ENCODE measurements at regions not wholly inside any gene's neighbourhood (a gene's known extent, or its start where the extent isn't known, plus 50 kb on each side); places are given as distances from the start of the nearest gene placed in this dataset.

DNA sequence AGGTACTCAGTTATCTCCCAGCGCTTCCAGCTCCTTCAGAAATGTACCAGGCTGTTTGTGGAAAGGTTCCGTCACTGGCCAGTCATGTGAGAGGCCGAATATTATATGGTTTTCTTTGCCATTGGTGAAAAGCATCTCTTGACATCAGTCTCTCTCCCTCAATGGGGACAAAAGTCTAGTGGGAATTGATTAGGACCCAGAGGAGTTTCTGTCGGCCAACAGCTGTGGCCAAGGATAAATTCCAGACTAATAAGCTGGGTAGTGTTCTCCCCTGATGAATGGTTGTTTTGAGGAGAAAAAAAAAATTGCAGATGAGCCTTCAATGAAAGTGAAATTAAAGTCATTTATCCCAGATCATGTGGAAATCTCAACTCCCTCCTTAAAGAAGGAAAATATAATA lies 404.7 kb upstream of the THRB start:
- no peaks in the 10 kb centered on the region for H3K36me3 Mint-ChIP-seq
- H3K9me3 ChIP-seq (ENCODE audit: control insufficient read depth in 2 of 2, low read length in 2 of 2), result peaks cover 0 to 2% of the 10 kb centered on the region in 2 experiments
- no peak overlapping the region for H3K27ac ChIP-seq (ENCODE audit: insufficient read depth, low read length, poor library complexity, severe bottlenecking)
- H3K9me3 Mint-ChIP-seq, result peaks cover 0 to 15% (median 6%) of the 10 kb centered on the region in 7 donors
- no peak overlapping the region for H3K27ac Mint-ChIP-seq
- H3K36me3 ChIP-seq (ENCODE audit: control insufficient read depth, insufficient read depth, low read length), result no peaks in the 10 kb centered on the region
- no peak overlapping the region for H3K4me3 ChIP-seq (ENCODE audit: low read depth, low read length)
- H3K27me3 ChIP-seq (ENCODE audit: control insufficient read depth, insufficient read depth, low read length), result no peaks in the 10 kb centered on the region
- no peak for ATAC-seq (ENCODE audit: low read depth in 2 of 2)
- H3K4me3 Mint-ChIP-seq, result no peak overlapping the region
- no peaks in the 10 kb centered on the region for H3K4me1 ChIP-seq (ENCODE audit: control insufficient read depth, insufficient read depth, low read length, poor library complexity, severe bottlenecking)
- H3K27me3 Mint-ChIP-seq, result no peaks in the 10 kb centered on the region
- H3K4me1 Mint-ChIP-seq, result no peaks in the 10 kb centered on the region
- DNase-seq, result no peak

- Histone ChIP-seq H3K36me3 (ENCODE audit: control insufficient read depth, insufficient read depth, low read length) (no peaks in the 10 kb centered on the region), H3K9me3 (ENCODE audit: control insufficient read depth in 2 of 2, low read length in 2 of 2) (peaks cover 0 to 2% of the 10 kb centered on the region in 2 experiments), H3K4me1 (ENCODE audit: control insufficient read depth, insufficient read depth, low read length, poor library complexity, severe bottlenecking) (no peaks in the 10 kb centered on the region), H3K27me3 (ENCODE audit: control insufficient read depth, insufficient read depth, low read length) (no peaks in the 10 kb centered on the region), H3K27ac (ENCODE audit: insufficient read depth, low read length, poor library complexity, severe bottlenecking) (no peak overlapping the region), H3K4me3 (ENCODE audit: low read depth, low read length) (no peak overlapping the region)
- Mint-ChIP-seq H3K36me3 (no peaks in the 10 kb centered on the region), H3K4me1 (no peaks in the 10 kb centered on the region), H3K27ac (no peak overlapping the region), H3K27me3 (no peaks in the 10 kb centered on the region), H3K9me3 (peaks cover 0 to 11% (median 4%) of the 10 kb centered on the region in 7 donors), H3K4me3 (no peak overlapping the region)
- ATAC-seq (ENCODE audit: low read depth in 2 of 2), result no peak
- no peak for DNase-seq
These were observed 405.4 kb upstream of the THRB start for GRCh38 chr3:24899901-24900603.

DNA sequence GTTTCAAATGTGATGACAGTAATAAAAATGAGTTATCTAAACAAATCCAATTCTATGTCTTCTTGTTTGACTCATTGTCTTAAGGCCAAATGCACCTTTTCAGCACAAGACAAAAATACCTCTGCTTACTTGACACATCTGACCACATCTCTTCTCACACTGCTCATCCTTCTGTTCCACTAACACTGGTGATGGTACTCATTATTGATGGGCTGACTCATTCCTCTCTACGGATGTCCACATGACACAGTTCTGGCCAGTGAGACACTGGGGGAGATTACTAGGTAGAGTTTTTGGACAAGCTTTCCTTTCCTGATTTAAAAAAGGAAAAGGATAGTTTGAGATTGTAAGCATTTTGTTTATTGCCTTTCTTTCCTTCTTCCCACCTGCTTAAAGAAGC lies 410.6 kb upstream of the THRB start:
- no peaks in the 10 kb centered on the region for H3K27me3 Mint-ChIP-seq
- no peaks in the 10 kb centered on the region for H3K4me1 Mint-ChIP-seq
- H3K4me3 Mint-ChIP-seq, result no peak overlapping the region
- no peak for DNase-seq
- no peaks in the 10 kb centered on the region for H3K9me3 ChIP-seq (ENCODE audit: control insufficient read depth in 2 of 2, low read length in 2 of 2)
- ATAC-seq (ENCODE audit: low read depth in 2 of 2), result no peak
- peaks cover 0 to 27% (median 4%) of the 10 kb centered on the region in 7 donors for H3K9me3 Mint-ChIP-seq
- no peak overlapping the region for H3K27ac ChIP-seq (ENCODE audit: insufficient read depth, low read length, poor library complexity, severe bottlenecking)
- no peaks in the 10 kb centered on the region for H3K36me3 Mint-ChIP-seq
- no peaks in the 10 kb centered on the region for H3K27me3 ChIP-seq (ENCODE audit: control insufficient read depth, insufficient read depth, low read length)
- H3K27ac Mint-ChIP-seq, result no peak overlapping the region
- no peak overlapping the region for H3K4me3 ChIP-seq (ENCODE audit: low read depth, low read length)
- H3K36me3 ChIP-seq (ENCODE audit: control insufficient read depth, insufficient read depth, low read length), result no peaks in the 10 kb centered on the region
- no peaks in the 10 kb centered on the region for H3K4me1 ChIP-seq (ENCODE audit: control insufficient read depth, insufficient read depth, low read length, poor library complexity, severe bottlenecking)

- Mint-ChIP-seq H3K9me3 (peaks cover 1 to 23% (median 4%) of the 10 kb centered on the region in 7 donors), H3K27ac (no peak overlapping the region), H3K4me1 (no peaks in the 10 kb centered on the region), H3K36me3 (no peaks in the 10 kb centered on the region), H3K4me3 (no peak overlapping the region), H3K27me3 (no peaks in the 10 kb centered on the region)
- Histone ChIP-seq H3K9me3 (ENCODE audit: control insufficient read depth in 2 of 2, low read length in 2 of 2) (no peaks in the 10 kb centered on the region), H3K27ac (ENCODE audit: insufficient read depth, low read length, poor library complexity, severe bottlenecking) (no peak overlapping the region), H3K36me3 (ENCODE audit: control insufficient read depth, insufficient read depth, low read length) (no peaks in the 10 kb centered on the region), H3K4me1 (ENCODE audit: control insufficient read depth, insufficient read depth, low read length, poor library complexity, severe bottlenecking) (no peaks in the 10 kb centered on the region), H3K4me3 (ENCODE audit: low read depth, low read length) (no peak overlapping the region), H3K27me3 (ENCODE audit: control insufficient read depth, insufficient read depth, low read length) (no peaks in the 10 kb centered on the region)
- ATAC-seq (ENCODE audit: low read depth in 2 of 2) (no peak), DNase-seq (no peak)
These were observed 412.5 kb upstream of the THRB start for GRCh38 chr3:24907106-24907505.

DNA sequence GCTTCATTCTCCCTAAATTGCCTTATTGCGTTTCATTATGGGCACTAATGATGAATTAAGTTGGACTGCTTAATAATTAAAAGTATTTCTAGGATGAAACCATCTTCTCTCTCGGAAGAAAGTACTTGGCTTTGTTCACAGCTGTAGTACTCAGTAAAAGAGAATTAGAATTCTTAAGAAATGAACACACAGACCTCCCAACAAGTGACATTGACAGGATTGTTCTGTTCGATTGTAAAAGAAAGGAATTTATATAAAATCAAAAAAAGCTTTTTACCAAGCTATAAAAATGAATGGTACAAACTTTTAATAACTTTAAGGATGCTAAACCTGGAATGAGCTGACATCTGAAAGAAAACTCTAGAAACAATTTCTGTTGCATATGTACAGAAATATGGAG lies 416.4 kb upstream of the THRB start:
- Mint-ChIP-seq H3K4me3 (no peak overlapping the region), H3K9me3 (peaks cover 2 to 19% (median 4%) of the 10 kb centered on the region in 7 donors), H3K27me3 (no peaks in the 10 kb centered on the region), H3K27ac (no peak overlapping the region), H3K4me1 (no peaks in the 10 kb centered on the region), H3K36me3 (no peaks in the 10 kb centered on the region)
- H3K4me3 ChIP-seq (ENCODE audit: low read depth, low read length), result no peak overlapping the region
- DNase-seq, result no peak
- no peaks in the 10 kb centered on the region for H3K27me3 ChIP-seq (ENCODE audit: control insufficient read depth, insufficient read depth, low read length)
- no peaks in the 10 kb centered on the region for H3K4me1 ChIP-seq (ENCODE audit: control insufficient read depth, insufficient read depth, low read length, poor library complexity, severe bottlenecking)
- no peak for ATAC-seq (ENCODE audit: low read depth in 2 of 2)
- no peaks in the 10 kb centered on the region for H3K36me3 ChIP-seq (ENCODE audit: control insufficient read depth, insufficient read depth, low read length)
- no peak overlapping the region for H3K27ac ChIP-seq (ENCODE audit: insufficient read depth, low read length, poor library complexity, severe bottlenecking)
- H3K9me3 ChIP-seq (ENCODE audit: control insufficient read depth in 2 of 2, low read length in 2 of 2), result no peaks in the 10 kb centered on the region

GRCh38 chr3:24915639-24916038 lies 421.0 kb upstream of the THRB start:
- Mint-ChIP-seq H3K36me3 (no peaks in the 10 kb centered on the region), H3K4me3 (no peak overlapping the region), H3K27me3 (no peaks in the 10 kb centered on the region), H3K9me3 (peaks cover 0 to 10% (median 5%) of the 10 kb centered on the region in 7 donors), H3K27ac (no peak overlapping the region), H3K4me1 (no peaks in the 10 kb centered on the region)
- H3K27me3 ChIP-seq (ENCODE audit: control insufficient read depth, insufficient read depth, low read length), result no peaks in the 10 kb centered on the region
- no peaks in the 10 kb centered on the region for H3K36me3 ChIP-seq (ENCODE audit: control insufficient read depth, insufficient read depth, low read length)
- ATAC-seq (ENCODE audit: low read depth in 2 of 2) (no peak), DNase-seq (no peak)
- H3K27ac ChIP-seq (ENCODE audit: insufficient read depth, low read length, poor library complexity, severe bottlenecking), result no peak overlapping the region
- no peaks in the 10 kb centered on the region for H3K9me3 ChIP-seq (ENCODE audit: control insufficient read depth in 2 of 2, low read length in 2 of 2)
- H3K4me1 ChIP-seq (ENCODE audit: control insufficient read depth, insufficient read depth, low read length, poor library complexity, severe bottlenecking), result no peaks in the 10 kb centered on the region
- H3K4me3 ChIP-seq (ENCODE audit: low read depth, low read length), result no peak overlapping the region

DNA sequence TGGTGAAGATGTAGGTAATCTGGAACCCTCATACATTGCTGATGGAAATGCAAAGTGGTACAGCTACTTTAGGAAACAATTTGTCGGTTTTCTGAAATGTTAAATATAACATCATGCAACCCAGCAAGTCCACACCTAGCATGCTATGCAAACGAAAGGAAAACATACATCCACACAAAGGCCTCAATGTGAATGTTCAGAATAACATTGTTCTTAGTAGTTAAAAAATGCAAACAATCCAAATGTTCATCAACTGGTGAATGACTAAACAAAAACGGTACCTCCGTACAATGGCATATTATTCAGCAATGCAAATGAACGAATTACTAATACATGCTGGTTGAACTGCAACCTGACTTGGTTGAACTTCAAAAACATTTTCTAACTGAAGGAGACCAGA lies 423.3 kb upstream of the THRB start:
- Mint-ChIP-seq H3K4me1 (no peaks in the 10 kb centered on the region), H3K36me3 (no peaks in the 10 kb centered on the region), H3K4me3 (no peak overlapping the region), H3K9me3 (peaks cover 0 to 17% (median 4%) of the 10 kb centered on the region in 7 donors), H3K27me3 (no peaks in the 10 kb centered on the region), H3K27ac (no peak overlapping the region)
- Histone ChIP-seq H3K9me3 (ENCODE audit: control insufficient read depth in 2 of 2, low read length in 2 of 2) (no peaks in the 10 kb centered on the region), H3K4me1 (ENCODE audit: control insufficient read depth, insufficient read depth, low read length, poor library complexity, severe bottlenecking) (no peaks in the 10 kb centered on the region), H3K4me3 (ENCODE audit: low read depth, low read length) (no peak overlapping the region), H3K36me3 (ENCODE audit: control insufficient read depth, insufficient read depth, low read length) (no peaks in the 10 kb centered on the region), H3K27me3 (ENCODE audit: control insufficient read depth, insufficient read depth, low read length) (no peaks in the 10 kb centered on the region), H3K27ac (ENCODE audit: insufficient read depth, low read length, poor library complexity, severe bottlenecking) (no peak overlapping the region)
- ATAC-seq (ENCODE audit: low read depth in 2 of 2), result no peak
- DNase-seq, result no peak

GRCh38 chr3:24923570-24923969 lies 428.9 kb upstream of the THRB start:
- Histone ChIP-seq H3K36me3 (ENCODE audit: control insufficient read depth, insufficient read depth, low read length) (no peaks in the 10 kb centered on the region), H3K27ac (ENCODE audit: insufficient read depth, low read length, poor library complexity, severe bottlenecking) (no peak overlapping the region), H3K4me1 (ENCODE audit: control insufficient read depth, insufficient read depth, low read length, poor library complexity, severe bottlenecking) (no peaks in the 10 kb centered on the region), H3K9me3 (ENCODE audit: control insufficient read depth in 2 of 2, low read length in 2 of 2) (no peaks in the 10 kb centered on the region), H3K4me3 (ENCODE audit: low read depth, low read length) (no peak overlapping the region), H3K27me3 (ENCODE audit: control insufficient read depth, insufficient read depth, low read length) (no peaks in the 10 kb centered on the region)
- ATAC-seq (ENCODE audit: low read depth in 2 of 2), result no peak
- Mint-ChIP-seq H3K9me3 (peaks cover 0 to 14% (median 4%) of the 10 kb centered on the region in 7 donors), H3K27me3 (no peaks in the 10 kb centered on the region), H3K27ac (no peak overlapping the region), H3K4me1 (no peaks in the 10 kb centered on the region), H3K36me3 (no peaks in the 10 kb centered on the region), H3K4me3 (no peak overlapping the region)
- no peak for DNase-seq

All from CD4-positive, CD25-positive, alpha-beta regulatory T cell (primary cell).